ENCODE measurements at regions not wholly inside any gene's neighbourhood (a gene's known extent, or its start where the extent isn't known, plus 50 kb on each side); places are given as distances from the start of the nearest gene placed in this dataset.

DNA sequence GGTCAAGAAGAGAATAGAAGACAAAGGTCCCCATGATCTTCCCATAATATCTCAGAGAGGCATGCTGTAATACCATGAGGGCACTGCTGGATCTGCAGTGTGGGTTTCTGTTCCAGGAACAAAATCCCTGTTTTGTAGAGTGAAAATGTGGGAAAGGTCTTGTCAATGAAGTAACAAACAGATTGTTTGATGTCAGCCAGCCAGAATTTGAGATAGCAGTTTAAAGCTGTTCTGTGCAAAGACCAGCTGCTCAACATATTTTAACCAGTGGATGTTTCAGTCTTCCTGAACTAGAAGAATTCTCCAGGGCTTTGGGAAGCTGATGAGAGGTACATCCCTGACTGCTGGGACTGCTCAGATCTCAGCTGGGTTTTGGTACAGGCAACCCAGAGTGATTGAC, 1012.5 kb downstream of the DNAJB9 start:
- no peak for TF ChIP-seq POLR2A (IDR thresholded peaks at IDR 0.05)
- TF ChIP-seq, protein P1, sequence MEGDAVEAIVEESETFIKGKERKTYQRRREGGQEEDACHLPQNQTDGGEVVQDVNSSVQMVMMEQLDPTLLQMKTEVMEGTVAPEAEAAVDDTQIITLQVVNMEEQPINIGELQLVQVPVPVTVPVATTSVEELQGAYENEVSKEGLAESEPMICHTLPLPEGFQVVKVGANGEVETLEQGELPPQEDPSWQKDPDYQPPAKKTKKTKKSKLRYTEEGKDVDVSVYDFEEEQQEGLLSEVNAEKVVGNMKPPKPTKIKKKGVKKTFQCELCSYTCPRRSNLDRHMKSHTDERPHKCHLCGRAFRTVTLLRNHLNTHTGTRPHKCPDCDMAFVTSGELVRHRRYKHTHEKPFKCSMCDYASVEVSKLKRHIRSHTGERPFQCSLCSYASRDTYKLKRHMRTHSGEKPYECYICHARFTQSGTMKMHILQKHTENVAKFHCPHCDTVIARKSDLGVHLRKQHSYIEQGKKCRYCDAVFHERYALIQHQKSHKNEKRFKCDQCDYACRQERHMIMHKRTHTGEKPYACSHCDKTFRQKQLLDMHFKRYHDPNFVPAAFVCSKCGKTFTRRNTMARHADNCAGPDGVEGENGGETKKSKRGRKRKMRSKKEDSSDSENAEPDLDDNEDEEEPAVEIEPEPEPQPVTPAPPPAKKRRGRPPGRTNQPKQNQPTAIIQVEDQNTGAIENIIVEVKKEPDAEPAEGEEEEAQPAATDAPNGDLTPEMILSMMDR (IDR thresholded peaks at IDR 0.05), result no peak

Measured in thyroid gland (tissue), 4 donors.